ENCODE measurements at regions not wholly inside any gene's neighbourhood (a gene's known extent, or its start where the extent isn't known, plus 50 kb on each side); places are given as distances from the start of the nearest gene placed in this dataset.

GRCh38 chr2:126325202-126325601 is 330.8 kb upstream of the GYPC start:
- Mint-ChIP-seq H3K27ac (no peak overlapping the region), H3K36me3 (no peaks in the 10 kb centered on the region), H3K27me3 (no peaks in the 10 kb centered on the region), H3K4me1 (no peaks in the 10 kb centered on the region), H3K4me3 (no peak overlapping the region), H3K9me3 (peaks cover 0 to 2% (median under 1%) of the 10 kb centered on the region in 3 donors)

- Mint-ChIP-seq H3K4me1 (no peaks in the 10 kb centered on the region), H3K9me3 (peaks cover 1 to 29% (median 20%) of the 10 kb centered on the region in 3 donors), H3K27ac (no peak overlapping the region), H3K27me3 (no peaks in the 10 kb centered on the region), H3K4me3 (no peak overlapping the region), H3K36me3 (no peaks in the 10 kb centered on the region)
These were observed 326.8 kb upstream of the GYPC start for GRCh38 chr2:126329173-126329572.

- no peaks in the 10 kb centered on the region for H3K27me3 Mint-ChIP-seq
- H3K9me3 Mint-ChIP-seq = peaks cover 0 to 8% (median 2%) of the 10 kb centered on the region in 3 donors
- H3K27ac Mint-ChIP-seq = no peak overlapping the region
- H3K36me3 Mint-ChIP-seq = no peaks in the 10 kb centered on the region
- no peaks in the 10 kb centered on the region for H3K4me1 Mint-ChIP-seq
- no peak overlapping the region for H3K4me3 Mint-ChIP-seq
These were observed 313.5 kb upstream of the GYPC start for GRCh38 chr2:126342457-126342856.

- Mint-ChIP-seq H3K4me1 (no peaks in the 10 kb centered on the region), H3K36me3 (no peaks in the 10 kb centered on the region), H3K27ac (no peak overlapping the region), H3K4me3 (no peak overlapping the region), H3K27me3 (no peaks in the 10 kb centered on the region), H3K9me3 (peaks cover 0 to 8% (median 2%) of the 10 kb centered on the region in 3 donors)
These were observed 312.8 kb upstream of the GYPC start for GRCh38 chr2:126343136-126343535.

DNA sequence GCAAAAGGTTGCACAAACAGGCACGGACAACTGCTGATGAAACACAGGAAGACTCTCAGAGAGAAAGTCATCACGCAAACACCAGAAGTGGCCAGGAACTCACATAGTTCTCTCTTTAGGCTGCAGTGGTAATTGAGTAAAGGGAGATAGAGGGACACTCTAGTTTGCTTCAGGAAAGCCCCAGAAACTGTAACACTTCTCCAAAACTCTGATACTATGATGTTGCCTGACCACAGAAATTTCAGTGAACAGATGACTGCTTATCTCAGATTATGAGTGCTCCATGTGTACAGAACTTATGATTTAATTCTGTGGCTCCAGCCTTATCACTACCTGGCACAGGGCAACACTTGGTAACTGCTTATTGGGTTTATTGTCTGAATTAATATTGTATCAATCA is 311.5 kb upstream of the GYPC start:
- Mint-ChIP-seq H3K27ac (no peak overlapping the region), H3K27me3 (no peaks in the 10 kb centered on the region), H3K36me3 (no peaks in the 10 kb centered on the region), H3K4me3 (no peak overlapping the region), H3K4me1 (no peaks in the 10 kb centered on the region), H3K9me3 (no peaks in the 10 kb centered on the region)

DNA sequence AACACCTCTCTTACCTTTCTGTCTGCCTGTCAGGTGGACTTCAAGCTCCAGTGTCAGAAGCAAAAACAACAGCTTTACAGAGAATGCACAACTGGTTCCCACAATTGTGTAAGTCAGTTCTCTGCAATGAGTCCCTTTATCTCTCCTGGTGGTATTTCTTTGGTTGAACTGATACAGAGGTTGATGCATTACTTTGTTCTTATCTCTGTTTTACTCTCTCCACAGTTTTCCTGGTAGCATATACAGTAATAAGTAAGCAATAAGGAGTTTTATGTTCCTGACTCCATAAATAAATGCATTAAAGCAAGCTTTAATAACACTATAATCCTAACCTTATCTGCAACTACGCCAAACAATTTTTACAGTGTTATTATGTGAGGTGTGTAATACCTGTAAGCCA is 310.3 kb upstream of the GYPC start:
- Mint-ChIP-seq H3K9me3 (no peaks in the 10 kb centered on the region), H3K4me1 (no peaks in the 10 kb centered on the region), H3K36me3 (no peaks in the 10 kb centered on the region), H3K4me3 (no peak overlapping the region), H3K27me3 (no peaks in the 10 kb centered on the region), H3K27ac (no peak overlapping the region)

DNA sequence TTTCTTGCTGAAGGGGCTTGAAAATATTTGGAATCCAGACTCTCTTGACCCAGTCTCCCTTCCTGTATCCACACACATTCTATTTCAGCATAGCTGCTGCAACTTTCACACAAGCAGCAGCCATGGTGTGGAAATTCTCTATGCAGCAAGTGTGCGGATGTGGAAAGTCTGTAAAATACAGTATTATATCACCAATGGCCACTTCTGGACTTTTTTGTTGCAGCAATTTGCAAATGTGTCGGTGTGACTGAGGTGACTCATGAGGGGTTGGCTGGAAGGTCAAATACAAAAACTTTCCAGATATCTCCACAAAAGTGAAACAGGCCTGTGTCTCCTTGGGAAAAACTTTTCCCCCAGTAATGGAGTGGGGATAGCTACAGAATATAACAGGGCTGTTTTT is 299.3 kb upstream of the GYPC start:
- Mint-ChIP-seq H3K4me3 (no peak overlapping the region), H3K27me3 (no peaks in the 10 kb centered on the region), H3K9me3 (peaks cover 0 to 3% (median 0%) of the 10 kb centered on the region in 3 donors), H3K4me1 (no peaks in the 10 kb centered on the region), H3K36me3 (no peaks in the 10 kb centered on the region), H3K27ac (no peak overlapping the region)

- Mint-ChIP-seq H3K4me1 (no peaks in the 10 kb centered on the region), H3K36me3 (no peaks in the 10 kb centered on the region), H3K27me3 (no peaks in the 10 kb centered on the region)
These were observed 297.8 kb upstream of the GYPC start for GRCh38 chr2:126358122-126358521.

DNA sequence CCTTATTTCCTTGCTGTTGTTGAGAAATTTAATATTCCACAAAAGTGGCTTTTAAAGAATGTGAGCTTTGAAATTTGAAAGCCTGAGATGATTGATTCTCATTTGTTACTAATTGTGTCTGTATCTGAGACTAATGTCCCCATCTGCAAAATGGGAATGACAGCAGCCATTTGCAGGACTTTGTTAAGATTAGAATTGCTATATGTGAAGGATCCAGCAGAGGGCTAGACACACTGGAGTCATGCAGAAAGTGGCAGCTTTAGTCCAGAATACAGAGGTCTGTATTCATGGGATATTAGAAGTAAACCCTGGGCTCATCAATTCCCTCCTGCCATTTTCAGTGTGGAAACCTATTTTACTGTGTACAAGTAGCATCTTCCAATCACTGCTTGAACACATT is 296.5 kb upstream of the GYPC start:
- Mint-ChIP-seq H3K9me3 (peaks cover 0 to 3% (median 0%) of the 10 kb centered on the region in 3 donors), H3K27ac (no peak overlapping the region), H3K27me3 (no peaks in the 10 kb centered on the region), H3K4me3 (no peak overlapping the region), H3K4me1 (no peaks in the 10 kb centered on the region), H3K36me3 (no peaks in the 10 kb centered on the region)

More at GRCh38 chr2:126358122-126358521, 297.8 kb upstream of the GYPC start:
- peaks cover 0 to 3% (median 0%) of the 10 kb centered on the region in 3 donors for H3K9me3 Mint-ChIP-seq
- no peak overlapping the region for H3K4me3 Mint-ChIP-seq
- no peak overlapping the region for H3K27ac Mint-ChIP-seq

DNA sequence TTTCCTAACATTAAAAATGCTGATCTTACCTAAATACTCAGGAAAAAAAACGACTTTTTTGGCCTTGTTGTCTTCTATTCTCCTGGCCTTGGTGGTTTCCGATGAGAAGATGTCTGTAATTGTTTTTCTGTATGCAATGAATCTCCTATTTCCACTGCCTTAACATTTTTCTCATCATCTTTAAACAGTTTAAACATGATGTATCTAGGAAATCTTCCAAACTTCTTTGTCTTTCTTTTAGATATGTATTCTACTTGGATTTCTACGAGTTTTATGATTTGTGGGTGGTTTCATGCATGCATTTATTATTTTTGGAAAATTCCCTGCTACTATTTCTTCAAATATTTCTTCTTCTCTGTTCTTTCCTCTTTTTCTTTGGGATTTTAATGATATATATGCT is 288.6 kb upstream of the GYPC start:
- H3K27ac Mint-ChIP-seq = no peak overlapping the region
- no peak overlapping the region for H3K4me3 Mint-ChIP-seq
- H3K36me3 Mint-ChIP-seq = no peaks in the 10 kb centered on the region
- no peaks in the 10 kb centered on the region for H3K4me1 Mint-ChIP-seq
- H3K9me3 Mint-ChIP-seq = no peaks in the 10 kb centered on the region
- no peaks in the 10 kb centered on the region for H3K27me3 Mint-ChIP-seq

DNA sequence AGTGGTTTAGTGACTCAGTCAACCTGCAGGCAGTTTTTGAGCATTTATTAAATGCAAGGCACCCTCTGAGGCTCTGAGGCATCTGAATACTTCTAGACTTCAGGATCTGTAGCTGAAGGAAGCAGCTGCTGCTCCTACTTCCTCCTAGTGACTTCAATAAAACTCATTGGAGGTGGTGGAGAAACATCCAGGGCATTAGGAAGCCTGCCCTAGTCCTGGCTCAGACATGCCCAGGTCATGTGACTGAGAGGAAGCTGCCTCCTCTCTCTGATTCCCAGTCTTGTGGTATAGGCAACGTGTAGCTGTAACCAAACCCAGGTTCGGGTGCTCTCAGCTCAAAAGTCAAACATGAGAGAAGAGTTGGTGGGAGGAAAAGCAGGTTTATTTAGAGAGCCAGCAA is 287.2 kb upstream of the GYPC start:
- Mint-ChIP-seq H3K27ac (no peak overlapping the region), H3K4me3 (no peak overlapping the region), H3K36me3 (no peaks in the 10 kb centered on the region), H3K4me1 (no peaks in the 10 kb centered on the region), H3K27me3 (no peaks in the 10 kb centered on the region), H3K9me3 (no peaks in the 10 kb centered on the region)

- Mint-ChIP-seq H3K36me3 (no peaks in the 10 kb centered on the region), H3K4me3 (no peak overlapping the region), H3K27me3 (no peaks in the 10 kb centered on the region), H3K4me1 (no peaks in the 10 kb centered on the region), H3K9me3 (peaks cover 0 to 2% (median 0%) of the 10 kb centered on the region in 3 donors), H3K27ac (no peak overlapping the region)
These were observed 285.8 kb upstream of the GYPC start for GRCh38 chr2:126370201-126370600.

DNA sequence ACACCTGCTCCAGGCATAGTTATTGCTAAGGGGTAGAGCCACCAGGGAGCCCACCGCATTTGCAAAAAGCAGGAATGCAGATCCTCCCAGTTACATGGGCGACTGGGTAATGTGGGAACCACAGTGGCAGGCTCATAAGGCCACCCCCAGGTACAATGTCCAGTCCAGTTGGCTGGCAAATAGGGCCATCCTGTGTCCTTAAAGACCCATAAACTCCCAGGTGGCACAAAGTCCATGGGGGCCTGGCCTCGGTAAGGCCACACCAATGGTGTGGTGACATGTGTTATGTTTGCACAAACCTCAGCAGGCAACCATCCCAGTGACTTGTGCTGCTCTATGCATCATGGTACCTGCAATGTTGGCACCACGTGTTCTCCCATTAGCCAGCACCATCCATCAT is 283.6 kb upstream of the GYPC start:
- Mint-ChIP-seq H3K27ac (no peak overlapping the region), H3K27me3 (no peaks in the 10 kb centered on the region), H3K4me3 (no peak overlapping the region)

DNA sequence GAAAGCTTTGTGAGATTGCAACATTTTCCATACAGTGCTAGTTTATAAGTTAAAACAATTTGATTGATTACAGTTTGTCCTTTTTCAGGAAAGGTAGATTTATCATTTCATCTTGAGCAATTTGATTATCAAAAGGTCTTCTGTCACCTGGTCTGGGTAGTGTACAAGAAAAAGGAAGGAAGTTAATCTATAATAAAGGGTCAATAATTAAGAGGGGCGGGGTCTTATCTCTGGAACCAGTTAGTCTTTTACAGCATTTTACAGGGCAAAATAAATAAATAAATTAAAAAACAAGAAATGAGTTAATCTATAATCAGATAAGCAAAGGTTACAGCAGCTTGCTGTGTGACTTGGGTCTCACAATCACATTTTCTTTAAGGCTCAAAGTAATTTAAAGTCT is 277.8 kb upstream of the GYPC start:
- Mint-ChIP-seq H3K36me3 (no peaks in the 10 kb centered on the region), H3K4me1 (no peaks in the 10 kb centered on the region), H3K4me3 (no peak overlapping the region), H3K9me3 (peaks cover 0 to 2% (median 0%) of the 10 kb centered on the region in 3 donors), H3K27me3 (no peaks in the 10 kb centered on the region), H3K27ac (no peak overlapping the region)

More for the DNA sequence above, 283.6 kb upstream of the GYPC start:
- H3K4me1 Mint-ChIP-seq = no peaks in the 10 kb centered on the region
- H3K9me3 Mint-ChIP-seq = peaks cover 0 to 2% (median 0%) of the 10 kb centered on the region in 3 donors
- no peaks in the 10 kb centered on the region for H3K36me3 Mint-ChIP-seq

- Mint-ChIP-seq H3K27me3 (no peaks in the 10 kb centered on the region), H3K4me1 (no peaks in the 10 kb centered on the region), H3K4me3 (no peak overlapping the region), H3K9me3 (peaks cover 0 to 4% (median 3%) of the 10 kb centered on the region in 3 donors), H3K27ac (no peak overlapping the region), H3K36me3 (no peaks in the 10 kb centered on the region)
These were observed 274.9 kb upstream of the GYPC start for GRCh38 chr2:126381091-126381490.

DNA sequence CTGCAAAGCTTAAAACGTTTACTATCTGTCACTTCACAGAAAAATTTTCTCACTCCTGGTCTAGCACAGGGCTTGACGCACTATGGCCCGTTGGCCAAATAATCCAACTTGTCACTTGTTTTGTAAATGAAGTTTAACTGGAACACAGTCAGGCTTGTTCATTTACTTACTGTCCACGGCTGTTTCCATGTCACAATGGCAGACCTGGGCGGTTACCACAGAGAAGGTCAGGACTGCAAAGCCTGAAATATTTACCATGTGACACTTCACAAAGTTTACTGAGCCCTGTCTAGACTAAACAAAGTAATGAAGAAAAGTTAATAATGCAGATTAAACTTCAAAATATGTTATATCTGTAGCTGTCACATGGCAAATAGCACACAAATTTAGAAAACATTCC is 273.0 kb upstream of the GYPC start:
- H3K4me1 Mint-ChIP-seq = no peaks in the 10 kb centered on the region
- no peak overlapping the region for H3K27ac Mint-ChIP-seq
- H3K9me3 Mint-ChIP-seq = peaks cover 6 to 18% (median 14%) of the 10 kb centered on the region in 3 donors
- H3K4me3 Mint-ChIP-seq = no peak overlapping the region
- H3K27me3 Mint-ChIP-seq = no peaks in the 10 kb centered on the region
- H3K36me3 Mint-ChIP-seq = no peaks in the 10 kb centered on the region

DNA sequence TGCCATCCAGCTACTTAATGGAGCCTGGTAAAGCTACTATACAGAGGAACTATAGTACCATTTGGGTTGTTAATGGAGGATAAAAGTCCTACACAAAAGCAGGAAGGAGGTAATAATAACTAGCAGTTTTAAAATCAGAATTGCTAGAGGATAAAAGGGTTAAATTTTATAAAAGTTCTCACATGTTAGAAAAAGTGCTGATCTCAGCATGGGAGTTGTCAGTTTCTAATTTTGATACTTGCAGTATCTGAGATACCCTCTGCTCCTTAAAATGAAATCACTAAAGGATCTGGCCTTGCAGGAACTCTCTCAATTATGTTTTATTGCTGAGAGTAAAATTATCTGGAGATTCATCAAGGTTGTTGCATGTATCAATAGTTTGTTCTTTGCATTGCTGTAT is 272.2 kb upstream of the GYPC start:
- no peaks in the 10 kb centered on the region for H3K4me1 Mint-ChIP-seq
- peaks cover 6 to 18% (median 14%) of the 10 kb centered on the region in 3 donors for H3K9me3 Mint-ChIP-seq
- no peaks in the 10 kb centered on the region for H3K36me3 Mint-ChIP-seq
- H3K4me3 Mint-ChIP-seq = no peak overlapping the region
- H3K27ac Mint-ChIP-seq = no peak overlapping the region
- no peaks in the 10 kb centered on the region for H3K27me3 Mint-ChIP-seq
